ENCODE measurements at regions not wholly inside any gene's neighbourhood (a gene's known extent, or its start where the extent isn't known, plus 50 kb on each side); places are given as distances from the start of the nearest gene placed in this dataset.

GRCh38 chr4:129220254-129220653 lies 124.3 kb downstream of the C4orf33 start (continued):
- TF ChIP-seq RERE (CRISPR knock-in tag; IDR thresholded peaks at IDR 0.05; ENCODE audit: borderline replicate concordance) (no peak), VEZF1 (CRISPR knock-in tag; IDR thresholded peaks at IDR 0.05) (no peak), TFE3 (CRISPR knock-in tag; IDR thresholded peaks at IDR 0.05) (no peak), CHAMP1 (IDR thresholded peaks at IDR 0.05) (no peak), MAZ (CRISPR knock-in tag; conservative IDR thresholded peaks at IDR 0.05 in 1 of 2, IDR thresholded peaks at IDR 0.05 in 1 of 2) (no peak), SIN3B (IDR thresholded peaks at IDR 0.05; ENCODE audit: low read depth) (no peak), NONO (IDR thresholded peaks at IDR 0.05; ENCODE audit: low read depth in 2 of 2, low read length in 1 of 2) (no peak), HNRNPH1 (optimal IDR thresholded peaks at IDR 0.05; ENCODE audit: low read depth, low read length) (no peak), TCFL5 (CRISPR knock-in tag; conservative IDR thresholded peaks at IDR 0.05) (no peak), SMAD3 (CRISPR knock-in tag; conservative IDR thresholded peaks at IDR 0.05) (no peak), RHOXF2B (CRISPR knock-in tag; conservative IDR thresholded peaks at IDR 0.05) (no peak), ZNF830 (CRISPR knock-in tag; IDR thresholded peaks at IDR 0.05) (no peak)
